NCI-H524 treated with DMSO at 0.1 percent for 48 hours (cell line): ENCODE measurements at regions not wholly inside any gene's neighbourhood (a gene's known extent, or its start where the extent isn't known, plus 50 kb on each side); places are given as distances from the start of the nearest gene placed in this dataset.

Experiments
- DNase-seq: peaks from one replicate; lab custom pipeline; 2025; lab: John Stamatoyannopoulos, UW

- peak; percentile 76 for DNase-seq
These were observed 260.0 kb upstream of the HS6ST1 start for GRCh38 chr2:128578406-128579390.

- no peak for DNase-seq
These were observed 261.2 kb upstream of the HS6ST1 start for GRCh38 chr2:128579825-128580224.

- DNase-seq, result no peak
These were observed 262.6 kb upstream of the HS6ST1 start for GRCh38 chr2:128580988-128581848.

GRCh38 chr2:128581849-128582244 lies 263.2 kb upstream of the HS6ST1 start:
- no peak for DNase-seq

- DNase-seq, result no peak
These were observed 265.7 kb upstream of the HS6ST1 start for GRCh38 chr2:128584296-128584890.

GRCh38 chr2:128585706-128586105 lies 267.0 kb upstream of the HS6ST1 start:
- DNase-seq, result no peak

GRCh38 chr2:128589681-128590080 lies 271.0 kb upstream of the HS6ST1 start:
- no peak for DNase-seq

GRCh38 chr2:128590309-128591021 lies 271.8 kb upstream of the HS6ST1 start:
- no peak for DNase-seq

GRCh38 chr2:128591022-128591860 lies 272.6 kb upstream of the HS6ST1 start:
- DNase-seq, result no peak

- DNase-seq, result no peak
These were observed 273.5 kb upstream of the HS6ST1 start for GRCh38 chr2:128591861-128592822.

GRCh38 chr2:128593518-128593878 lies 274.8 kb upstream of the HS6ST1 start:
- no peak for DNase-seq

GRCh38 chr2:128593879-128594650 lies 275.4 kb upstream of the HS6ST1 start:
- DNase-seq, result no peak

- DNase-seq, result no peak
These were observed 275.9 kb upstream of the HS6ST1 start for GRCh38 chr2:128594651-128594910.

- DNase-seq, result no peak
These were observed 276.4 kb upstream of the HS6ST1 start for GRCh38 chr2:128594953-128595677.

- DNase-seq, result no peak
These were observed 277.2 kb upstream of the HS6ST1 start for GRCh38 chr2:128595763-128596395.

- DNase-seq, result no peak
These were observed 277.9 kb upstream of the HS6ST1 start for GRCh38 chr2:128596396-128597120.

GRCh38 chr2:128597121-128597762 lies 278.6 kb upstream of the HS6ST1 start:
- DNase-seq, result no peak
